HEK293 (cell line): ENCODE measurements at regions not wholly inside any gene's neighbourhood (a gene's known extent, or its start where the extent isn't known, plus 50 kb on each side); places are given as distances from the start of the nearest gene placed in this dataset.

Experiments
- CTCF ChIA-PET: fragments of 350-600 bp; formaldehyde crosslinking; extraction: SDS; loops from one replicate; lab custom pipeline; 2021; ENCODE audit warnings: antibody characterized with exemption; lab: Yijun Ruan, JAX
- POLR2A ChIA-PET: fragments of 300-600 bp; formaldehyde crosslinking; extraction: SDS; loops from one replicate; lab custom pipeline; 2020; ENCODE audit warnings: antibody characterized with exemption, inconsistent platforms; lab: Yijun Ruan, JAX
- H3K27ac ChIP-seq: fragments of 200-500 bp; sonication (Bioruptor generic); 2 replicates; pipeline ENCODE4 v1.5.1; 2014; ENCODE audit warnings: low read depth, low read length, control low read depth, inconsistent platforms; ENCODE audit errors: extremely low read depth
- H3K36me3 ChIP-seq, 2 experiments: fragments of 200-500 bp in 1 of 2; sonication (Bioruptor generic) in 1 of 2; 1 replicate in 1 of 2; 2 replicates in 1 of 2; pipeline ENCODE4 v1.5.1; 2014 to 2017; ENCODE audit warnings: inconsistent platforms in 2 of 2, low read length in 2 of 2; ENCODE audit not compliant: control insufficient read depth in 2 of 2, insufficient read depth in 1 of 2
- H3K4me1 ChIP-seq: fragments of 200-500 bp; sonication (Bioruptor generic); 2 replicates; pipeline ENCODE4 v1.5.1; 2014; ENCODE audit warnings: mild to moderate bottlenecking, low read length, inconsistent platforms; ENCODE audit not compliant: control insufficient read depth, insufficient read depth
- H3K4me3 ChIP-seq: 2 replicates; pipeline ENCODE4 v1.5.1; 2011; ENCODE audit warnings: low read depth, mild to moderate bottlenecking, control low read depth, low read length, moderate library complexity
- H3K9me3 ChIP-seq: fragments of 200-500 bp; sonication (Bioruptor generic); 2 replicates; pipeline ENCODE4 v1.5.1; 2014; ENCODE audit warnings: low read depth, low read length, inconsistent platforms; ENCODE audit not compliant: control insufficient read depth, insufficient read depth
- ATF2 ChIP-seq: fragments of 450-650 bp; formaldehyde crosslinking; IDR thresholded peaks from 2 replicates; pipeline ENCODE4 v1.5.1; 2016; ENCODE audit warnings: missing biosample characterization, missing genetic modification characterization, low read depth
- CTCF ChIP-seq: fragments of 450-650 bp; formaldehyde crosslinking; IDR thresholded peaks from 2 replicates; pipeline ENCODE4 v1.5.1; 2016; ENCODE audit warnings: missing biosample characterization, missing genetic modification characterization
- GLIS2 ChIP-seq: fragments of 450-650 bp; formaldehyde crosslinking; IDR thresholded peaks from 2 replicates; pipeline ENCODE4 v1.5.1; 2016; ENCODE audit warnings: missing biosample characterization, missing genetic modification characterization
- HIC1 ChIP-seq: fragments of 450-650 bp; formaldehyde crosslinking; IDR thresholded peaks from 2 replicates; pipeline ENCODE4 v1.5.1; 2016; ENCODE audit warnings: missing biosample characterization, missing genetic modification characterization
- INSM2 ChIP-seq: fragments of 450-650 bp; formaldehyde crosslinking; IDR thresholded peaks from 2 replicates; pipeline ENCODE4 v1.5.1; 2016; ENCODE audit warnings: missing biosample characterization, missing genetic modification characterization
- KLF1 ChIP-seq: fragments of 450-650 bp; formaldehyde crosslinking; IDR thresholded peaks from 2 replicates; pipeline ENCODE4 v1.5.1; 2016; ENCODE audit warnings: missing biosample characterization, missing genetic modification characterization
- KLF8 ChIP-seq: fragments of 450-650 bp; formaldehyde crosslinking; IDR thresholded peaks from 2 replicates; pipeline ENCODE4 v1.5.1; 2016; ENCODE audit warnings: missing biosample characterization, missing genetic modification characterization
- KLF9 ChIP-seq: fragments of 450-650 bp; formaldehyde crosslinking; IDR thresholded peaks from 2 replicates; pipeline ENCODE4 v1.5.1; 2016; ENCODE audit warnings: missing biosample characterization, missing genetic modification characterization, low read depth
- OVOL3 ChIP-seq: fragments of 450-650 bp; formaldehyde crosslinking; IDR thresholded peaks from 2 replicates; pipeline ENCODE4 v1.5.1; 2016; ENCODE audit warnings: missing biosample characterization, missing genetic modification characterization
- SP3 ChIP-seq: fragments of 450-650 bp; formaldehyde crosslinking; IDR thresholded peaks from 2 replicates; pipeline ENCODE4 v1.5.1; 2016; ENCODE audit warnings: missing biosample characterization, missing genetic modification characterization
- TCF7L2 ChIP-seq: IDR thresholded peaks from 2 replicates; pipeline ENCODE4 v1.6.1; 2011; ENCODE audit warnings: low read depth, mild to moderate bottlenecking, inconsistent platforms, low read length, moderate library complexity, borderline replicate concordance
- TSHZ1 ChIP-seq: fragments of 450-650 bp; formaldehyde crosslinking; IDR thresholded peaks from 2 replicates; pipeline ENCODE4 v1.5.1; 2016; ENCODE audit warnings: missing biosample characterization, missing genetic modification characterization, borderline replicate concordance
- ZBTB8A ChIP-seq: fragments of 450-650 bp; formaldehyde crosslinking; IDR thresholded peaks from 2 replicates; pipeline ENCODE4 v1.5.1; 2016; ENCODE audit warnings: missing biosample characterization, missing genetic modification characterization
- ZNF16 ChIP-seq: fragments of 450-650 bp; formaldehyde crosslinking; IDR thresholded peaks from 2 replicates; pipeline ENCODE4 v1.5.1; 2016; ENCODE audit warnings: low read depth, missing biosample characterization, missing genetic modification characterization
- ZNF174 ChIP-seq: fragments of 450-650 bp; formaldehyde crosslinking; IDR thresholded peaks from 2 replicates; pipeline ENCODE4 v1.5.0; 2017; ENCODE audit warnings: missing biosample characterization, mild to moderate bottlenecking, missing genetic modification characterization
- ZNF184 ChIP-seq: fragments of 450-650 bp; IDR thresholded peaks from 2 replicates; pipeline ENCODE4 v1.5.1; 2018; ENCODE audit warnings: missing biosample characterization, mild to moderate bottlenecking, missing genetic modification characterization
- ZNF274 ChIP-seq, 2 experiments: fragments of 200-500 bp in 1 of 2; fragments of 450-650 bp in 1 of 2; sonication (Bioruptor generic) in 1 of 2; formaldehyde crosslinking in 1 of 2; IDR thresholded peaks; 2 replicates each; pipeline versions ENCODE4 v1.5.1 to v1.6.1; 2014 to 2016; ENCODE audit warnings: borderline replicate concordance in 1 of 2, inconsistent platforms in 1 of 2, low read length in 1 of 2, missing biosample characterization in 1 of 2, missing genetic modification characterization in 1 of 2
- ZNF37A ChIP-seq: fragments of 450-650 bp; IDR thresholded peaks from 2 replicates; pipeline ENCODE4 v1.5.1; 2018; ENCODE audit warnings: missing biosample characterization, missing genetic modification characterization
- ZNF404 ChIP-seq: fragments of 450-650 bp; formaldehyde crosslinking; IDR thresholded peaks from 2 replicates; pipeline ENCODE4 v1.5.1; 2017; ENCODE audit warnings: missing biosample characterization, missing genetic modification characterization
- ZNF626 ChIP-seq: fragments of 450-650 bp; sonication (Bioruptor Pico); formaldehyde crosslinking; IDR thresholded peaks from 2 replicates; pipeline ENCODE4 v1.5.1; 2018; ENCODE audit warnings: missing biosample characterization, missing genetic modification characterization, inconsistent platforms
- ZNF747 ChIP-seq: fragments of 450-650 bp; formaldehyde crosslinking; IDR thresholded peaks from 2 replicates; pipeline ENCODE4 v1.5.1; 2016; ENCODE audit warnings: missing biosample characterization, missing genetic modification characterization
- ZNF768 ChIP-seq: fragments of 450-650 bp; formaldehyde crosslinking; IDR thresholded peaks from 2 replicates; pipeline ENCODE4 v1.5.1; 2018; ENCODE audit warnings: missing biosample characterization, mild to moderate bottlenecking, missing genetic modification characterization
- ZNF830 ChIP-seq: fragments of 450-650 bp; IDR thresholded peaks from 2 replicates; pipeline ENCODE4 v1.5.0; 2018; ENCODE audit warnings: missing biosample characterization, missing genetic modification characterization, low read depth, mild to moderate bottlenecking, moderate library complexity

GRCh38 chr1:70571191-70571590, 160.1 kb downstream of the CTH start (continued):
- TF ChIP-seq ZNF174 (tag by site-specific recombination) (no peak), TSHZ1 (tag by site-specific recombination) (no peak), OVOL3 (tag by site-specific recombination) (no peak)

- Histone ChIP-seq H3K4me3 (no peak overlapping the region), H3K4me1 (no peaks in the 10 kb centered on the region), H3K36me3 (no peaks in the 10 kb centered on the region), H3K9me3 (no peaks in the 10 kb centered on the region), H3K27ac (no peak overlapping the region)
- CTCF ChIA-PET: no interaction called here
- TF ChIP-seq ZNF274 (IDR thresholded peaks at IDR 0.05; ENCODE audit: low read length): no peak
- no peak for TF ChIP-seq ZNF274 (tag by site-specific recombination; IDR thresholded peaks at IDR 0.05; ENCODE audit: borderline replicate concordance)
- TF ChIP-seq INSM2 (tag by site-specific recombination): no peak
- no peak for TF ChIP-seq CTCF (tag by site-specific recombination)
- TF ChIP-seq ZNF404 (tag by site-specific recombination): no peak
- TF ChIP-seq ZNF747: no peak
- no peak for TF ChIP-seq TCF7L2
- POLR2A ChIA-PET: no interaction called here
Observed at GRCh38 chr1:70573317-70573843, 162.3 kb downstream of the CTH start.

GRCh38 chr1:70581661-70582060, 170.6 kb downstream of the CTH start:
- Histone ChIP-seq H3K36me3 (no peaks in the 10 kb centered on the region), H3K4me1 (no peaks in the 10 kb centered on the region), H3K9me3 (no peaks in the 10 kb centered on the region), H3K4me3 (no peak overlapping the region), H3K27ac (no peak overlapping the region)
- ChIA-PET CTCF (no interaction called here), POLR2A (no interaction called here)
- TF ChIP-seq ZNF768 (tag by site-specific recombination): no peak
- no peak for TF ChIP-seq ZNF830 (tag by site-specific recombination)
- no peak for TF ChIP-seq KLF1 (tag by site-specific recombination)
- TF ChIP-seq ZNF16 (tag by site-specific recombination): no peak
- TF ChIP-seq ZNF37A (tag by site-specific recombination): no peak
- TF ChIP-seq GLIS2 (tag by site-specific recombination): no peak
- no peak for TF ChIP-seq ZNF184
- no peak for TF ChIP-seq ZNF626 (tag by site-specific recombination)
- TF ChIP-seq KLF9 (tag by site-specific recombination): no peak
- no peak for TF ChIP-seq HIC1 (tag by site-specific recombination)
- no peak for TF ChIP-seq ATF2
- no peak for TF ChIP-seq SP3
- no peak for TF ChIP-seq ZBTB8A
- no peak for TF ChIP-seq KLF8 (tag by site-specific recombination)
- TF ChIP-seq ZNF174 (tag by site-specific recombination): no peak
